ENCODE measurements at regions not wholly inside any gene's neighbourhood (a gene's known extent, or its start where the extent isn't known, plus 50 kb on each side); places are given as distances from the start of the nearest gene placed in this dataset.

DNA sequence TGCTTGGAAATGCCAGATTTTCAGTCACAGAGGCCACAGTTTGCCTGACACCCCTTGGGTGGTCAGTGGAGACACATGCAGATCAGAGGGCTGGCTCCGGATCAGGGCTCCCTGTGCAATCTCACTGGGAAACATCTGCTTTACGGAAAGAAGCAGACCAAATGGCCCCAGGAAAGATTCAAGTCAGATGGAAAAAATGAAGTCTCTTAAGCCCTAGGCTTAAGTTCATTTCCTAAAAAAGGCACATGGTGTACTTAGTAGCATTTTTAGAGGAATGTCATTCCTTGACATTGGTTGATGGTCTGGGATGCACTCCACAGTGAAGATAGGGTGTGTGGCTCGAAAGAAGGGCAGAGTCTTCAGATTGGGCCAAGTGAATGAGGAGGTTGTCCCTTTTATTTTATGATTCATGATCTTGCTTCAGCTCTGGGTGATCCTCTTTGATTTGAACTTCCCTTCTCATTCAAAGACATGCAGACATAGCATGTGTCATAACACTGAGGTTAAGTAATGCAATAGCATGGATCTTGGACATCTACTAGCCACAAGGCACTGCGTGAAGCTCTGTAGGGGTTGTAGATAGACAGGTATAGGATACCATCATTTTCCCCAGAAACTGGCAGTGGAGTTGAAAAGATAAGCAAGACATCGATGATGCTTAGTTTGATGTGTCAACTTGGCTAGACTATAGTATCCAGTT lies 56.5 kb downstream of the KCNE4 start (continued):
- TF ChIP-seq KDM5A (IDR thresholded peaks at IDR 0.05; ENCODE audit: low read length) (no peak), POLR2AphosphoS5 (IDR thresholded peaks at IDR 0.05; ENCODE audit: low read depth, low read length) (no peak), SRF (IDR thresholded peaks at IDR 0.05; ENCODE audit: low read depth, low read length) (no peak), CHD2 (IDR thresholded peaks at IDR 0.05; ENCODE audit: low read length) (no peak), RAD21 (IDR thresholded peaks at IDR 0.05 in 1 of 2, conservative IDR thresholded peaks at IDR 0.05 in 1 of 2; ENCODE audit: low read depth in 2 of 2, low read length in 2 of 2) (no peak), GTF2F1 (IDR thresholded peaks at IDR 0.05; ENCODE audit: borderline replicate concordance, low read depth, low read length) (no peak)

Data from H1 (cell line).